NCI-H1694 (cell line): ENCODE measurements at regions not wholly inside any gene's neighbourhood (a gene's known extent, or its start where the extent isn't known, plus 50 kb on each side); places are given as distances from the start of the nearest gene placed in this dataset.
"Not testable (repeated sequence)": the region's sequence is repeated elsewhere in the genome, so short reads cannot be mapped to it uniquely, and the experiment has no call there.

Source experiments
- DNase-seq: peaks from one replicate; lab custom pipeline; 2025; lab: John Stamatoyannopoulos, UW

- not testable (repeated sequence) for DNase-seq
Measured at GRCh38 chr9:71508141-71508540, 260.2 kb downstream of the CEMIP2 start.

- no peak for DNase-seq
Measured at GRCh38 chr9:71506821-71507220, 261.5 kb downstream of the CEMIP2 start.

GRCh38 chr9:71504636-71505035, 263.7 kb downstream of the CEMIP2 start:
- DNase-seq: no peak

DNA sequence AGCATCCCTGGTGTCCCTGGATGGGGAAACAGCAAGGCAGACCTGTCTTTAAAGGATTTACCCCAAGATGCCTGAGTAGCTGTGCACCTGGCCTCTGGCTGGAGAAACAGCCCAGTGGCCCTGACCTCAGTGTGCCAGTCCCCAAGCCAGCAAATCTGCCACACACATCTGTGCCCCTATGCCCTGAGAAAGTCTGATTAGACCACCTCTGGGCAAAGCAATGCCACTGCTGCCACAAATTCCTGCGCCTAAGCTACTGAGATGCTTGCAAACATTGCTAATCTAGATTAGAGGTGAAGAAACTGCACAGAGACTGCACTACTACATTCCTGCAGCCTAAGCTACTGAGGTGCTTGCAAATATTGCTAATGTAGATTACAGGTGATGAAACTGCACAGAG, 269.6 kb downstream of the CEMIP2 start:
- no peak for DNase-seq

DNA sequence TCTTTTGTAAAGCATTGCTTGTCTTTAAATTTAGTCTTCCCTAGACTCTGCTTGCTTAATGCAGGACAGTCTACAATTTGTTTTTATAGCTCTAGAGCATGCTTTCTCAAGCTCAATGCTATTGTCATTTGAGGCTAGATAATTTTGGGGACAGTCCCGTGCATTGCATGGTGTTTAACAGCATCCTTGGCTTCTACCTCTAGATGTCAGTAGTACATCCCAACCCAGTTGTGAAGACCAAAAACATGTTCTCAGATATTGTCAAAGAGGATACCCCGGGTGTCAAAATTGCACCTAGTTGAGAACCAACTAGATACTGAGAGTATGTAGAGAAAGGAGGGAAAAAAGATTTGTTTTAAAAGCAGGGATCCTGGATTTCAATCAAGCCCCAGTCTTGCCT, 277.5 kb downstream of the CEMIP2 start:
- DNase-seq: no peak

DNA sequence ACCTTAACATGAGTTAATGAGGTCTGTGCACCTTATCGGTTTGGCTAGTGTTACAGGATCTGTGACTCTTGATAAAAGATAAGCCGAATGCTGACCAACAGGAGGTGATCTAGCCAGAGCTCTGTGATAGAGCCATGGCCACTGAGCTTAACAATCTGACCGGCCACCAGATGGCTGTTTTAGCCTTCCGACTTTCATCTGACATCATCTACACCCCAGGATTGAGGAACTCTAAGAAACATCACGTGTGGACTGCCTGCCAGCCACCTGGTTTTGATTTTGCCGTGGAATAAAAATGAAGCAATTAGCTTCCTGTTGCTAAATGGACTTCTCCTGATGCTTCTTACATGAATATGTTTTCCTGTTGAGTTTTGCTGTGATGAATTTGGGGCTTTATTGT, 281.3 kb downstream of the CEMIP2 start:
- no peak for DNase-seq

DNA sequence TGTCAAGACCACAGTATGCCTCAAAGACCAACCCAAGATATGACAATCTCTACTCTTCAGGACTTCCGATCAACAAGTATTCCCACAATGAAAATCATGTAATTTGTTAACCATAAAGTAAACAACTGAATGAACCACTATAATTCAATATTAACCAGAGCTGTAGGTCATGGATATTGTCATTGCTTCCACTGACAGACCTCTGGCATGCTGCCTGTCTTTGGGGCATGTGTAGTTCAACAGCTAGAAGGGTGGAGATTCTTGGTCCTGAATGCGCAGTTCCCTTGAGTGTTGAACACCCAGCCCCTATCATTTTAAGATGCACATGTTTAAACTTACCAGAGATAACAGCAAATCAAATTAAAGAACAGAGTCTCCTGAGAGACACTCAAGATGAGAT, 283.0 kb downstream of the CEMIP2 start:
- no peak for DNase-seq

DNA sequence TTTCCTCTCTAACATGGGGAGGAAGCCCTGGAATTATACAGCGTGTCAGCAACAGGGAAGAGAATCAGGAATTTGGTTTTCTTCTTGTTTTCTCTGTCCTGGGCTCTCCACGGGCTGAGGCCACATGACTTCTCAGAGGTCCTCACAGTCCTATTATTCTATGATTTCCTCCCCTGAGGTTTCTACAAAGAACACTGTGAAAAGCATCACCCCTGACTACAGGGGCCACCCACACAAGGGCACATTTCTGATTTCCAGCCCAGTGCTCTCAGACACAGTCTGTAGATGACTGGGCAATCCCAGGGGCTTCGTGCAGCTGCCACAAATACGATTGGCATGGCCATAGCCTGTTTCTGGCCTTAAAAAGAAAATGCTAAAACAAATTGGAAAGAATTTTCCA, 284.9 kb downstream of the CEMIP2 start:
- no peak for DNase-seq

GRCh38 chr9:71479621-71480020, 288.7 kb downstream of the CEMIP2 start:
- DNase-seq: no peak

GRCh38 chr9:71472400-71472799, 295.9 kb downstream of the CEMIP2 start:
- no peak for DNase-seq

DNA sequence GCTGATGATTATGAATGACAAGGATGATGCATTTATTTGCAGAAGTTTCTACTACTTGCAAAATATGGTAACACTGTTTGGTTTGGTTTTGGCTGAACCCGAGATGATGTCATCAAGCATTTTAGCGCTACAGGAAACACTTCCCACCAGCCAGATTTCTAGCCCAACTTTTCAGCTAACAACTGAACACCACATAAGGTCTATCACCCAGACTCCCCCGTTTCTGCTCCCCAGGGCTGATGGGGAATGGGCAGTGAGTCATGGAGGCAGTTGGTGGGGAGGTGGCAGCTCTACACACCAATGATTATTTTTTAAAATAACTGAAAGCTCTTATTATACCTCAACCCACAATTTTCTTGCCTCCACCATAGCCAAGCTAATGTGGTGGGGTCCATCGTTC, 302.9 kb downstream of the CEMIP2 start:
- DNase-seq: no peak

DNA sequence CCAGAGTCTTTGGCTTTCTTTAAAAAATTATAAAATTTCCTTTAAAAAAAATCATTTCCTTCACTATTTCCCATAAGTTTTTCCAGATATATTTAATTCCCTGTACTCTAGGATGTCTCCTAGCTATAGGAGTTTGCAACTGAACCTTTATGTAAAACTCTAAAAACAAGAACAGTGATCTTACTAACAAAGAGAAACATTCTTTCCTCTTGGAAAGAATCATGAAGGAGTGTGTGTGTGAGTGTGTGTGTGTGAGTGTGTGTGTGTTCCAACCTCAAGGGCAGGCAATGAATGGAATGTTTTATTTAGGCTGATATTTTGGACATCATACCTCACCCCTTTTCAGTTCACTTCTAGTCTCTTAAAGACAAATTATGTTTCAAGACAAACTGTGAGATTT, 309.2 kb downstream of the CEMIP2 start:
- no peak for DNase-seq

DNA sequence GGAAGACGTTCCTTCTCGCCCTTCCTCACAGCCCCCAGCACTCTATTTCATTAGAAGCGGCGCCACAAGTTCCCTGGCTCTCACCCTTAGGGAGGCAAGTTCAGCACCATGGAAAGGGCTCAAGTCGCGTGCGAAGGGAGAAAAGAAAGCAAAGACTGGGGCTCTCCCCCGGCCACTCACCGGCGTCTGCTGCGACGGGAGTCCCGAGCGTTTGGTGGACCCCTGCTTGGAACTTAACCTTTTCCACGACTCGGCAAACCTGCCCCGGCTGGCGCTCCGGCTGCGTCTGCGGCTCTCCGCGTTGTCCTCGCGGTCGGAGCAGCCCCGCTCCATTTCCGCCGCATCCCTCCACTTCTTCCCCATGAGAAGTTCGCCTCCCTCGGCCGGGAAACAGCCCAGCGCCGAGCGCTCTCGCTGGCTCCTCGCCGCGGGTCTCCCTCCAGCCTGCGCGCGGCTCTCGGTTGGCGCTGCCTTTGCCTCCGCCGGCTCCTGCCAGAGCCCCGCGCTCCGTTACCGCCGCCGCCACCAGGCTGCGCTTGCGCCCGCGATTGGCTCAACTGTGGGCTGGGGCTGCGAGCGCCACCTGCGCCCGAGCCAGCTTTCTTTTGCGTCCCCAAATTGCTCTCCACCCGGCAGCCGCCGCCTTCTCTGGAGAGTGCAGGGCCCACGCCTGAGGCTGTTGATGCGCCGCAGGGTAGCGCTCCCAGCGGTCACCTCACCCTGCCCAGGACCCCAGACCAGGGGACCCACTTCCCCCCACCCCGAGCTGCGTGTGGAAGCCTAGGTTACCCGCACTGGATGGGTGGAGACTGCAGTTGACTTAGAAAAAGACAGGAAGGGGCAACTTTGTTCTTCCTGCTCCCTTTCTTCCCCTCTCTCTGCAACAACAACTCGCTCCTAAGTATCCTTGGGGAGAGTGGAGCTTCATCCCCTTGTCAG, 321.6 kb downstream of the CEMIP2 start:
- no peak for DNase-seq

DNA sequence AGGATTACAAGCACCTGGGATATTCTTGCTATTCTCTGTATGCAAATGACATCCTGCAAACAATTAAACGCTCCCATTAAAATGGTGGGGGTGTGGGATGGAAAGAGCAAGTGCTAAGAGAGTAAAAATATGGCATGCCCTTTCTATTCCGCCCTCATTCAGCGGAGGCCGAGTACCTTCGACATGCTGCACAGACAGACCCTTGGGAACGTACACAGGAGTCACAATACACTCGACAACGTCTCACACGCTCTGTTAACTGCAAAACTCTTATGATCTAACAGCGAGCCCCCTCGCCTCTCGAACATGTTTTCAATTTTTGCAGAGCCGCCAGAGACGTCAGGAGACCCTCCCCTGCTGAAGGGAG, 322.2 kb downstream of the CEMIP2 start:
- DNase-seq: no peak

DNA sequence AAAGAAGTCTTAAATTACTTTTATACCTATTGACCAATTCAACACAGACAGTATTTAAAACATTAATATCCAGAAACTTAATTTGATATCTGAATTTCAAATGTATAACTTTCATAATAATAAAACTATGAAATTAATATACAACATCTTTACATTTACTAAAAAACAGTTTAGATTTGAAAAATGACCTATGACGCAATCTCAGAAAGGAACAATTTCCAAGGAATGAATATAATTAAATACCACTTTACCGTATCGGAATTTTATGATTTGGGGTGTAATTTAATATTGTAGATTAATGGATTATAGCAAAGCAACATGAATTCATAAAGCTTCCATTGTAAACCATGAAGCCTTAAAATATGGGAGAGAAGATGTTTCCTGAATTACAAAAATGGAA, 321.5 kb upstream of the TRPM3 start:
- no peak for DNase-seq

- no peak for DNase-seq
Measured at GRCh38 chr9:71441266-71441665, 319.8 kb upstream of the TRPM3 start.

- no peak for DNase-seq
Measured at GRCh38 chr9:71431931-71432330, 310.5 kb upstream of the TRPM3 start.

DNA sequence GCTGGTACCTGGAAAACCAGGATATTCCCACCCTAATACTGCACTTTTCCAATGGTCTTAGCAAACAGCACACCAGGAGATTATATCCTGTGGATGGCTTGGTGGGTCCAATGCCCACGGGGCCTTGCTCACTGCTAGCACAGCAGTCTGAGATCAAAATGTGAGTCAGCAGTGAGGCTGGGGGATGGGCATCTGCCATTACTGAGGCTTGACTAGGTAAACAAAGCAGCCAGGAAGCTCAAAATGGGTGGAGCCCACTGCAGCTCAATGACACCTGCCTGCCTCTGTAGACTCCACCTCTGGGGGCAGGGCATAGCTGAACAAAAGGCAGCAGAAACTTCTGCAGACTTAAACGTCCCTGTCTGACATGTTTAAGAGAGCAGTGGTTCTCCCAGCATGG, 285.9 kb upstream of the TRPM3 start:
- DNase-seq: not testable (repeated sequence)

- no peak for DNase-seq
Measured at GRCh38 chr9:71403106-71403505, 281.7 kb upstream of the TRPM3 start.

DNA sequence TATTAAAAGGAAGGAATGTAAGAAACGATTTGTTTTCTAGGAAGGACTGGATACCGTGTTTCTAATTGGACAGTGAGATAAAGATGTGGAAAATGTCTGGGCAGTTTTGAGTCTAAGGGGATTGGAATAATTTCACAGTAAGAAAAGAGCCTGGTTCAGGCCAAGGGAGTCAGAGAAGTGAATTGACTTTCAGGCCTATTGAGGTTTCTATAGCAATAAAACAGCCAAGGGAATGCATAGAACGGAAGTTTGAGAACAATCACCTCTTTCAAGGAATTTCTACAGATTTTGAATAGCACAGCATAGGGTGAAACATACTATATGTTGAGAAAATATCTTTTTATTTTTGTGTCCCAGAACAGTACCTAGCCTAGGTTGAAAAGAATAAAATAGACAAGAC, 271.6 kb upstream of the TRPM3 start:
- DNase-seq: no peak

GRCh38 chr9:71384343-71384742, 262.9 kb upstream of the TRPM3 start:
- DNase-seq: no peak

GRCh38 chr9:71383308-71383940, 262.0 kb upstream of the TRPM3 start:
- DNase-seq: no peak

GRCh38 chr9:71368157-71368556, 246.7 kb upstream of the TRPM3 start:
- DNase-seq: no peak
